ENCODE measurements at regions not wholly inside any gene's neighbourhood (a gene's known extent, or its start where the extent isn't known, plus 50 kb on each side); places are given as distances from the start of the nearest gene placed in this dataset.

- Histone ChIP-seq H3K4me1 (ENCODE audit: control insufficient read depth, insufficient read depth, low read length) (no peaks in the 10 kb centered on the region), H3K9me3 (ENCODE audit: control insufficient read depth, insufficient read depth, low read depth, low read length) (peaks cover 6% of the 10 kb centered on the region), H3K27ac (ENCODE audit: low read length) (no peak overlapping the region), H3K27me3 (ENCODE audit: control insufficient read depth, insufficient read depth, low read length) (no peaks in the 10 kb centered on the region), H3K36me3 (ENCODE audit: control insufficient read depth, insufficient read depth, low read length) (no peaks in the 10 kb centered on the region), H3K4me3 (ENCODE audit: low read depth in 2 of 2, low read length in 2 of 2) (no peak overlapping the region)
- in situ Hi-C loops (cut with HindIII; ENCODE audit: low pct_unique_long_range_greater_than_20kb, low sequenced_read_pairs), result no loop called here
- POLR2A ChIA-PET, result no interaction called here
- TF ChIP-seq POLR2AphosphoS5 (IDR thresholded peaks at IDR 0.05; ENCODE audit: low read depth, low read length) (no peak), SIN3A (IDR thresholded peaks at IDR 0.05; ENCODE audit: borderline replicate concordance, insufficient read depth, low read depth, low read length) (no peak), TCF7L2 (IDR thresholded peaks at IDR 0.05; ENCODE audit: low read depth, low read length) (no peak), CTCF (IDR thresholded peaks at IDR 0.05) (no peak), REST (IDR thresholded peaks at IDR 0.05; ENCODE audit: insufficient read depth in 1 of 2, low read depth in 2 of 2, low read length in 1 of 2) (no peak)
- ATAC-seq (no peak), DNase-seq (ENCODE audit: low read depth, low spot score) (no peak)
- no TSS peak for BruUV-seq (replicated peaks)
- intact Hi-C loops (cut with micrococcal nuclease; ENCODE audit: unreplicated experiment), result no loop called here
- CTCF ChIA-PET, result no interaction called here
Measured at GRCh38 chr2:156959481-156959880, 298.0 kb upstream of the GALNT5 start.

- POLR2A ChIA-PET, result no interaction called here
- no peak for ATAC-seq
- no peak for TF ChIP-seq CTCF (IDR thresholded peaks at IDR 0.05)
- no peak for TF ChIP-seq REST (IDR thresholded peaks at IDR 0.05; ENCODE audit: insufficient read depth in 1 of 2, low read depth in 2 of 2, low read length in 1 of 2)
- no peak for TF ChIP-seq SIN3A (IDR thresholded peaks at IDR 0.05; ENCODE audit: borderline replicate concordance, insufficient read depth, low read depth, low read length)
- TF ChIP-seq POLR2AphosphoS5 (IDR thresholded peaks at IDR 0.05; ENCODE audit: low read depth, low read length), result no peak
- no peak for TF ChIP-seq TCF7L2 (IDR thresholded peaks at IDR 0.05; ENCODE audit: low read depth, low read length)
Measured at GRCh38 chr2:156982615-156983014, 274.9 kb upstream of the GALNT5 start.

More at GRCh38 chr2:156982615-156983014, 274.9 kb upstream of the GALNT5 start:
- Histone ChIP-seq H3K27me3 (ENCODE audit: control insufficient read depth, insufficient read depth, low read length) (no peaks in the 10 kb centered on the region), H3K9me3 (ENCODE audit: control insufficient read depth, insufficient read depth, low read depth, low read length) (no peaks in the 10 kb centered on the region), H3K27ac (ENCODE audit: low read length) (no peak overlapping the region), H3K4me1 (ENCODE audit: control insufficient read depth, insufficient read depth, low read length) (no peaks in the 10 kb centered on the region), H3K36me3 (ENCODE audit: control insufficient read depth, insufficient read depth, low read length) (no peaks in the 10 kb centered on the region), H3K4me3 (ENCODE audit: low read depth in 2 of 2, low read length in 2 of 2) (no peak overlapping the region)
- DNase-seq (ENCODE audit: low read depth, low spot score), result no peak
- in situ Hi-C loops (cut with HindIII; ENCODE audit: low pct_unique_long_range_greater_than_20kb, low sequenced_read_pairs), result no loop called here
- intact Hi-C loops (cut with micrococcal nuclease; ENCODE audit: unreplicated experiment), result no loop called here
- CTCF ChIA-PET, result no interaction called here
- BruUV-seq (replicated peaks), result no TSS peak
